GM19467 (cell line): ENCODE measurements at regions not wholly inside any gene's neighbourhood (a gene's known extent, or its start where the extent isn't known, plus 50 kb on each side); places are given as distances from the start of the nearest gene placed in this dataset.

Experiments
- ATAC-seq: cut with Tn5 transposase; IDR thresholded peaks from one replicate; pipeline ENCODE4 v1.9.1; 2021; ENCODE audit warnings: mild to moderate bottlenecking, moderate library complexity; ENCODE audit not compliant: unreplicated experiment

GRCh38 chr14:105839425-105840265 lies 313.3 kb downstream of the TMEM121 start:
- no peak for ATAC-seq

- ATAC-seq = no peak
These were observed 314.1 kb downstream of the TMEM121 start for GRCh38 chr14:105840266-105841021.

- no peak for ATAC-seq
These were observed 314.9 kb downstream of the TMEM121 start for GRCh38 chr14:105841022-105842009.

GRCh38 chr14:105842105-105842504 lies 315.7 kb downstream of the TMEM121 start:
- ATAC-seq = no peak

GRCh38 chr14:105843444-105844046 lies 317.2 kb downstream of the TMEM121 start:
- ATAC-seq = no peak

GRCh38 chr14:105844047-105844630 lies 317.8 kb downstream of the TMEM121 start:
- no peak for ATAC-seq

- ATAC-seq = no peak
These were observed 318.7 kb downstream of the TMEM121 start for GRCh38 chr14:105844810-105845724.

- no peak for ATAC-seq
These were observed 319.4 kb downstream of the TMEM121 start for GRCh38 chr14:105845725-105846309.

GRCh38 chr14:105846312-105846711 lies 319.9 kb downstream of the TMEM121 start:
- no peak for ATAC-seq

- ATAC-seq = no peak
These were observed 321.0 kb downstream of the TMEM121 start for GRCh38 chr14:105847400-105847799.

- ATAC-seq = no peak
These were observed 322.2 kb downstream of the TMEM121 start for GRCh38 chr14:105848570-105848969.

- no peak for ATAC-seq
These were observed 323.7 kb downstream of the TMEM121 start for GRCh38 chr14:105849933-105850626.

GRCh38 chr14:105850853-105851581 lies 324.6 kb downstream of the TMEM121 start:
- ATAC-seq = no peak

- ATAC-seq = no peak
These were observed 325.5 kb downstream of the TMEM121 start for GRCh38 chr14:105851716-105852377.

GRCh38 chr14:105852378-105853088 lies 326.1 kb downstream of the TMEM121 start:
- ATAC-seq = no peak
